Upper lobe of left lung (tissue), 6 donors: ENCODE measurements at regions not wholly inside any gene's neighbourhood (a gene's known extent, or its start where the extent isn't known, plus 50 kb on each side); places are given as distances from the start of the nearest gene placed in this dataset.
A peak's percentile ranks its signal among the peaks of the same experiment; 100 is the strongest.

Source experiments
- ATAC-seq, 2 donors: fragments of 200-7000 bp; cut with Tn5 transposase; one replicate each; pipeline ENCODE4 v1.9.1; 2022; ENCODE audit warnings: mild to moderate bottlenecking in 2 of 2, moderate library complexity in 2 of 2; ENCODE audit not compliant: low FRiP score in 2 of 2
- DNase-seq, 2 donors: peaks; one replicate each; pipeline ENCODE4 v3.0.0-alpha.2; 2019 to 2020
- H3K27ac ChIP-seq, 4 donors: fragments of 200-600 bp; sonication (generic); one replicate each; pipeline ENCODE4 v1.5.1; 2016 to 2019
- H3K27me3 ChIP-seq, 4 donors: fragments of 200-600 bp; sonication (generic); one replicate each; pipeline ENCODE4 v1.5.1; 2017 to 2019
- H3K36me3 ChIP-seq, 4 donors: fragments of 200-600 bp; sonication (generic); one replicate each; pipeline ENCODE4 v1.5.1; 2016 to 2019
- H3K4me1 ChIP-seq, 4 donors: fragments of 200-600 bp; sonication (generic); one replicate each; pipeline ENCODE4 v1.5.1; 2018 to 2019
- H3K4me3 ChIP-seq, 4 donors: fragments of 200-600 bp; sonication (generic); one replicate each; pipeline ENCODE4 v1.5.1; 2017 to 2019; ENCODE audit warnings: mild to moderate bottlenecking in 2 of 4, moderate library complexity in 1 of 4
- H3K9me3 ChIP-seq, 4 donors: fragments of 200-600 bp; sonication (generic); one replicate each; pipeline ENCODE4 v1.5.1; 2018 to 2019
- CTCF ChIP-seq, 6 experiments: fragments of 450-650 bp in 4 of 6; fragments of 200-600 bp in 2 of 6; sonication (generic) in 2 of 6; IDR thresholded peaks; one replicate each; pipeline ENCODE4 v1.5.1; 2016 to 2019; ENCODE audit warnings: antibody characterized with exemption in 6 of 6
- EP300 ChIP-seq, 4 donors: sonication (generic); formaldehyde crosslinking; IDR thresholded peaks; one replicate each; pipeline ENCODE4 v1.5.1; 2017; ENCODE audit warnings: antibody characterized with exemption in 4 of 4, control low read depth in 2 of 4
- POLR2A ChIP-seq, 4 donors: fragments of 450-650 bp; IDR thresholded peaks; one replicate each; pipeline ENCODE4 v1.5.1; 2016 to 2017; ENCODE audit warnings: antibody characterized with exemption in 4 of 4, mild to moderate bottlenecking in 2 of 4
- POLR2AphosphoS5 ChIP-seq, 2 donors: sonication (generic); formaldehyde crosslinking; IDR thresholded peaks; one replicate each; pipeline ENCODE4 v1.5.1; 2017; ENCODE audit warnings: antibody characterized with exemption in 2 of 2
- WGBS, 2 donors: methylation state at CpG; one replicate each; pipeline ENCODE4 v1.1.5; 2017 to 2018; 5-methylcytosine and 5-hydroxymethylcytosine counted together
- donor health status: DM: no; HTN: no; CAD: no; lungs with moderate emphysema.
- donor health status: DM: no; HTN: yes; CAD: no; lungs with severe emphysema.

- Histone ChIP-seq H3K27me3 (no peaks in the 10 kb centered on the region), H3K27ac (no peak overlapping the region), H3K9me3 (peaks cover 0 to 2% (median 0%) of the 10 kb centered on the region in 4 donors), H3K4me1 (no peaks in the 10 kb centered on the region), H3K4me3 (no peak overlapping the region), H3K36me3 (no peaks in the 10 kb centered on the region)
- no peak for DNase-seq
- no peak for ATAC-seq
- TF ChIP-seq EP300 (IDR thresholded peaks at IDR 0.05) (no peak), POLR2AphosphoS5 (IDR thresholded peaks at IDR 0.05) (no peak), POLR2A (IDR thresholded peaks at IDR 0.05) (no peak), CTCF (IDR thresholded peaks at IDR 0.05) (no peak)
- 92 to 93% methylated on average over 4 of the region's 4 CpGs for WGBS, 2 donors
Observed at GRCh38 chr3:13723676-13724207, 156.1 kb downstream of the WNT7A start.

GRCh38 chr3:13722178-13722577, 157.7 kb downstream of the WNT7A start:
- Histone ChIP-seq H3K4me1 (no peaks in the 10 kb centered on the region), H3K27ac (no peak overlapping the region), H3K4me3 (no peak overlapping the region), H3K36me3 (no peaks in the 10 kb centered on the region), H3K9me3 (peaks cover 0 to 2% (median 0%) of the 10 kb centered on the region in 4 donors), H3K27me3 (no peaks in the 10 kb centered on the region)
- DNase-seq (no peak), ATAC-seq (no peak)
- TF ChIP-seq EP300 (IDR thresholded peaks at IDR 0.05) (no peak), CTCF (IDR thresholded peaks at IDR 0.05) (no peak), POLR2AphosphoS5 (IDR thresholded peaks at IDR 0.05) (no peak), POLR2A (IDR thresholded peaks at IDR 0.05) (no peak)

- TF ChIP-seq CTCF (IDR thresholded peaks at IDR 0.05) (no peak), POLR2A (IDR thresholded peaks at IDR 0.05) (no peak), POLR2AphosphoS5 (IDR thresholded peaks at IDR 0.05) (no peak), EP300 (IDR thresholded peaks at IDR 0.05) (no peak)
- H3K9me3 ChIP-seq: peaks cover 0 to 2% (median 0%) of the 10 kb centered on the region in 4 donors
- DNase-seq: peak in 1 of 2 donors; percentile 50
- H3K27ac ChIP-seq: no peak overlapping the region
- H3K36me3 ChIP-seq: no peaks in the 10 kb centered on the region
- no peaks in the 10 kb centered on the region for H3K4me1 ChIP-seq
- peak in 1 of 2 donors; percentile 38 for ATAC-seq
- no peaks in the 10 kb centered on the region for H3K27me3 ChIP-seq
- WGBS, 2 donors: 68 to 75% methylated on average over 4 to 7 of the region's 7 CpGs
- no peak overlapping the region for H3K4me3 ChIP-seq
Observed at GRCh38 chr3:13718436-13718835, 161.4 kb downstream of the WNT7A start.

- TF ChIP-seq POLR2A (IDR thresholded peaks at IDR 0.05) (no peak), CTCF (IDR thresholded peaks at IDR 0.05) (no peak), POLR2AphosphoS5 (IDR thresholded peaks at IDR 0.05) (no peak), EP300 (IDR thresholded peaks at IDR 0.05) (no peak)
- no peak for DNase-seq
- Histone ChIP-seq H3K27me3 (no peaks in the 10 kb centered on the region), H3K9me3 (peaks cover 0 to 2% (median 0%) of the 10 kb centered on the region in 4 donors), H3K36me3 (no peaks in the 10 kb centered on the region), H3K27ac (no peak overlapping the region), H3K4me1 (no peaks in the 10 kb centered on the region), H3K4me3 (no peak overlapping the region)
- no peak for ATAC-seq
- WGBS, 2 donors: 76 to 86% methylated on average over 2 of the region's 2 CpGs
Observed at GRCh38 chr3:13718000-13718399, 161.9 kb downstream of the WNT7A start.

GRCh38 chr3:13717222-13717895, 162.5 kb downstream of the WNT7A start:
- 67 to 72% methylated on average over 8 of the region's 8 CpGs for WGBS, 2 donors
- TF ChIP-seq POLR2A (IDR thresholded peaks at IDR 0.05) (no peak), EP300 (IDR thresholded peaks at IDR 0.05) (no peak), POLR2AphosphoS5 (IDR thresholded peaks at IDR 0.05) (no peak), CTCF (IDR thresholded peaks at IDR 0.05) (no peak)
- Histone ChIP-seq H3K4me3 (no peak overlapping the region), H3K27me3 (no peaks in the 10 kb centered on the region), H3K4me1 (no peaks in the 10 kb centered on the region), H3K9me3 (peaks cover 0 to 2% (median 0%) of the 10 kb centered on the region in 4 donors), H3K36me3 (no peaks in the 10 kb centered on the region), H3K27ac (no peak overlapping the region)
- no peak for DNase-seq
- no peak for ATAC-seq
